Stimulated activated CD4-positive, alpha-beta T cell treated with anti-CD3 and anti-CD28 coated beads, Interleukin-15, amount 100 ng/mL, for 24 hours (primary cell): ENCODE measurements at regions not wholly inside any gene's neighbourhood (a gene's known extent, or its start where the extent isn't known, plus 50 kb on each side); places are given as distances from the start of the nearest gene placed in this dataset.
A peak's percentile ranks its signal among the peaks of the same experiment; 100 is the strongest.

ENCODE experiments used
- DNase-seq: peaks from one replicate; pipeline ENCODE4 v3.0.0-alpha.2; 2020

DNA sequence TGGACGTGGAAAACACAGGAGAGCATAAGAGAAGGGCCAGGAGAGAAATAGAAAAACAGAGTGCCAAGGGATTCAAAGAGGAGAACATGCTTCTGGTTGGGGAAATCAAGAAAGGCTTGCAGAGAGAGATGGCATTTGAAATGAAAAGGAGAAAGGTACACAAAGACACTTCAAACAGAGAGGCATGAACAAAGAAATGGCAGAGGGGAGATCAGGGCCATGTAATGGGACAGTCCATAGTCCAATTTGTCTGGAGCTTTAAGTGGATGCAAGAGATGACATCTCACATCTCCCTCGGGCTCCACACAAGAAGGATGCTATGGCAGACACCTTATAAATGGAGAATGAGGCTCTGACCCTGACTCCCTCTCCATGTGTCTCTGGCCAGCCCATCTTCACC, 331.1 kb downstream of the MLLT3 start:
- DNase-seq, result no peak

GRCh38 chr9:20290257-20290656, 332.0 kb downstream of the MLLT3 start:
- no peak for DNase-seq

GRCh38 chr9:20289423-20290010, 332.8 kb downstream of the MLLT3 start:
- no peak for DNase-seq

DNA sequence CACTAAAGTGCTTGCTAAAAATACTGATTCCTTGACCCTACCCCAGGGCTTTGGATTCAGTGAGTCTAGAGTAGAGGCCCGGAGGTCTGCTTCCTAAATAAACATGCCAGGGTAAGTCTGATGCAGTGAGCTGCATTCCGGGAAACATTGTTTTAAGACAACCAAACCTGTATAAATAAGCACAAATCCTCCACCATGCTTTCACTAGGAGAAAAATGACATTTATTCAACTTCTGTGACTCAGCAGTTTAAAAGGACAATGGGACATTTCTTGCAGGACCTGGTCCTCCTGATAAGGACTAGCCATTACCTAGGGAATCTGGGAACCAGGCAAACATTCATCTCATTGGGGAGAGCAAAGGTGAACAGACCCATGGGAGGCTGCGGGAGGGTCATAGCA, 335.3 kb downstream of the MLLT3 start:
- DNase-seq, result no peak

- no peak for DNase-seq
Observed at GRCh38 chr9:20286154-20286700, 336.1 kb downstream of the MLLT3 start.

DNA sequence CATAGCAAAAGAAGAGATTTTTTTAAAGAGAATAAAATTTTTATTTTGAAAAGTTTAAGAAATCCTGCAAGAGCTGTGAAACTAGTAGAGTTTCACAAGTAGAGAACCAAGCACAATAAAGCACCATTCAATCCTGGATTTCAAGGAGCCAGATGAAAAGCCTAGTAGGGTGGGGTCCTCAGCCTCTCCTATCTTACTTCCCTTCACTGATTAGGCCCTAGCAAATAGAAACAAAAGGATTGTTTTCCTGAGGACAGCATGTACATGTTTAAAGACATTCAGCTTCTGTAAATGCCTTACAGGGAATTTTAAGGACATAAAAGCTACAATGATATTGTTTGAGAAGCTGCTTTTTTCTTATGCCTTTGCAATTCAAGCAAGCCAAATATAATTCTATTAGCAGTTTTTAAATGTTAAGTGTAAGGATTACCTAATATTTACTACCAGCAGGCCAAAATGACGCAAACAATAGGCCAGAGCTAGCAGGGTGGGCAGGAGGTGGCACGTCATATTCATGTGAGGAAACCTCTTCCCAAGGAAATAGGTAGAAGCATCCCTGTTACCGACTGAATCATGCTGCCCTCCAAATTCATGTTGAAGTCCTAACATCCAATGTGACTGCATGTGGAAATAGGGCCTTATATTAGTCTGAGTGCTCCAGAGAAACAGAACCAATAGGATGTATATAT, 337.6 kb downstream of the MLLT3 start:
- DNase-seq, result no peak

DNA sequence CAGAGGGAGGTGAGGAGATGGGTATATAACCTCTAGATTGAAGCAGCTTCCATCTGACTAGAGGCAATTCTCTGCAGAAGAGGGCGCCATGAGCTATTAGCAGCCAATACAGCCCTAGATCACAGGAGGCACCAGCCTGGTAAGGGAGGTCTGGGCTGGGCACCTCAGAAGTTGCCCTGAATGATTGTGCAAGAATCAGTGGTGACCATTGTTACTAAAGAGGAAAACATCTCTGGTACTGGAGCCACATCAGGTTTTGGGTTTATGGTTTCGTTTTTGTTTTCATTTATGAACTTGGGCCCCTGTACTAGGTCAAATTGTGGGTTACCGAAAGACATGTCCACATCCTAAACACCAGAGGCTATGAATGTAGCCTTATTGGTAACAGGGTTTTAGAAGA, 342.0 kb downstream of the MLLT3 start:
- no peak for DNase-seq

DNA sequence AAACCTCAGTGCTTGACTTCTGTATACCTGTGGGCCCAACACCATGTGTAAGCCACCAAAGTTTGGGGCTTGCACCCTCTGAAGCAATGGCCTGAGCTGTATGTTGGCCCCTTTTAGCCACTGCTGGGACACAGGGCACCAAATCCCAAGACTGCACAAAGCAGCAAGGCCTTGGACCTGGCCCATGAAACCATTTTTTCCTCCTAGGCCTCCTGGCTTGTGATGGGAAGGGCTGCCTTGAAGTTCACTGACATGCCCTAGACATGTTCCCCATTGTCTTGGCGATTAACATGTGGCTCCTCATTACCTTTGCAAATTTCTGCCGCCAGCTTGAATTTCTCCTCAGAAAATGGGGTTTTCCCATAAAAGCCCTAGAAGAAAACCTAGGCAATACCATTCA, 345.5 kb downstream of the MLLT3 start:
- no peak for DNase-seq

DNA sequence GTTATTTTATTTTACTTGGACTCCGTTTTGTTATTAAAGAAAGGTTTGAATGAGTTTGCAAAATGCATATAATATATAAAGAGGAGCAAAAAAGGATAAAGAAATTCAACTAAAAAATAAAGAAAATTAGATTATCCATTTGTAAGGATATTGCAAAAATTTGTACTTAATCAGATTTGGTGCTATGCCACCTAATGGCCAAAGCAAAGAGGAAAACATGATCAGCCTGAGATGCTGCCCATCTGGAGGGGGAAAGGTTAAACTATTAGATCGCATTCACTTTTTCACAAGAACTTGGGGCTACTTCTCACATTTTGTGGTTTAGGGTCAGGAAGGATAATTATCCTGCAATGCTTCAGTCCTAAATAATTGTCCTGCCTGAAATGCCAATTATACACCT, 350.6 kb downstream of the MLLT3 start:
- no peak for DNase-seq

DNA sequence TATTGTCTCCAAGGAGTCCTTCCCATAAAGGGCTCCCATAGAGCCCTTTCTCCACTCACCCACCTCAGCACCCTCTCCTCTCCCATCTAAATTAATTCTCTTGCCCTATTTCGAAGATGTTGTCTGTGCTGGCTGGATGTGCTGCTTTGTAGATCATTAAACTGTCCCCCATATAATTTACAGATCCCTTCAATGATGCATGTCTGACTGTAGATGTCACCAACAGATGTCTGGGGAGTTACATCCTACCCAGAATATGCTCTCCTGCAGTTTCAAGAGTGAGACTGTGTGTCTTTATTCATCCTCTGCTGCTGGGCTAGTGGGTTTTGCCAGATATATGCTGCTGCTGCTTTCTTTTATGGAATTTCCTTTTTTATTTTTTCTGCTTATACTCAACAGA, 351.2 kb downstream of the MLLT3 start:
- DNase-seq, result no peak

GRCh38 chr9:20270161-20270560, 352.1 kb downstream of the MLLT3 start:
- no peak for DNase-seq

- DNase-seq, result no peak
Observed at GRCh38 chr9:20269620-20270019, 352.7 kb downstream of the MLLT3 start.

GRCh38 chr9:20264896-20265295, 357.4 kb downstream of the MLLT3 start:
- no peak for DNase-seq

- no peak for DNase-seq
Observed at GRCh38 chr9:20262611-20263010, 359.7 kb downstream of the MLLT3 start.

- DNase-seq, result no peak
Observed at GRCh38 chr9:20256284-20256948, 365.9 kb downstream of the MLLT3 start.

DNA sequence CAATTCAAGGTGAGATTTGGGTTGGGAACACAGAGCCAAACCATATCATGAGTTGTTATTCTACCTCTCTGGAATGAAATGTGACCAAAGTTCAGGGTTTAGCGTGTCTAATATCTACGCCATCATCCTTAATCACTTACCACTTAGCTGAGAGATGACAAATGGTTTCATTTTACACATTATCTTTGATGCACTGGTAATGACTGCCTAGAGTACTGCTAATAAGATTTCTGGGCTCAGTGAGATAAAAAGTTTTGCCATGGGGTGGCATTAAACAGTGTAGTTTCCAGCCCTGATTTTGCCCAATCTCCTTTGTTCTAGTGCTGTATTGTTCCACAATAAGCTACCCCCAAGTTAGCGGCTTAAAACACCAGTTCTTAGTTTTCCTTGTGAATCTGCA, 367.2 kb downstream of the MLLT3 start:
- no peak for DNase-seq

DNA sequence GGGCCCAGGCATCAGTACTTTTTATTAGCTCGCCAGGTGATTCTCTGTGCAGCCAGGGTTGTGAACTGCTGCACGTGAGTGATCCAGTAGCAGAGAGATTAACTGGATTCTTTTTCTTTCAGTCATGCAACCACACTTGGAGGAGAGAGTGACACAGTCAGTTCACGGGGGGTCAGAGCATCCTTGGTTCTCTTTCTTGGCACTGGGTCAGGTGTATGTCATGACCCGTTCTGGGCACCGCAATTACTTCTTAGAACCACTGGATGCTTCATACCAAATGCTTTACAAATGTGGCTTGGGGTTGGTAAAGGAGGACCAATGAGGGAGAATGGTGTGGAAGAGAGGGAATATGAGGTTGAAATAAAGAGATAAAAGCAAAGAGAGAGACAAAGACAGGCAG, 368.7 kb downstream of the MLLT3 start:
- no peak for DNase-seq

- DNase-seq, result no peak
Observed at GRCh38 chr9:20252778-20253177, 369.5 kb downstream of the MLLT3 start.

- no peak for DNase-seq
Observed at GRCh38 chr9:20250791-20251190, 371.5 kb downstream of the MLLT3 start.

DNA sequence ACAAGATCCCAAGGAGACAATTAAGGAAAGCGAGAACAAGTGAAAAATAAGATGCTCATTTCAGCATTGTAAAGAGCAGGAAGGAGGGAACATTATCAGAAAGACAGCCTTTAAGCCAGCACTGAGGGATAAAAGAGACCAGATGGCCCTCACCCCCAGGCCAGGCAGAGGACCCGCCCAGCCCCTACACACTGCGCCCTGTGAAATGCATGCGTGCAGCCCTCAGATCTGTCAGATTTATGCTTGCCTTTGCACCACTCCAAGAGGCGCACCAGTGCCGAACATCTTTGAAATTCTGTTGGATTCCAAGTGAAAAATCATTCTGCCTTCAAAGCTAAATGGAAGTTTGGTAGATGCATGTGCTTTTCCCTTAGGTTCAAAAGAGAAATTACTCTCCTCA, 378.0 kb downstream of the MLLT3 start:
- DNase-seq, result no peak

DNA sequence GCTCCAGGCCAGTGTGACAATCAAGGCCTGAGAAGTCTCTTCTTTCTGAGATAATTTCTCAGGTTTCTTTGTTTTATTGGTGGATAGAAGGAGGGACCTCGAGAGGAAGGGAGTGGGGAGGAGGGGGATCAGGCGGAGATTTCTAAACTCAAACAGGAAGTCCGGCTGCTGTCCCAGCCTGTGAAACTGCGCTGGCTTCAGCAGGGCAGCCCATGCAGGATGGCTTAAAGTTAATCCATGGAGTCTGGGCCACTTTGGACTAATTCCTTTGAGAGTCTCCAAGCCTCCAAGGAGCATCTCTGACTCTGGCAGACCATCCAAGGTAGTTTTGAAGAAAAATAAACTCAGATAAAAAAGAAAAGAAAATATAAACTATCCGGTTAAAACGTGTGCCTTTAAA, 378.5 kb downstream of the MLLT3 start:
- DNase-seq, result no peak

DNA sequence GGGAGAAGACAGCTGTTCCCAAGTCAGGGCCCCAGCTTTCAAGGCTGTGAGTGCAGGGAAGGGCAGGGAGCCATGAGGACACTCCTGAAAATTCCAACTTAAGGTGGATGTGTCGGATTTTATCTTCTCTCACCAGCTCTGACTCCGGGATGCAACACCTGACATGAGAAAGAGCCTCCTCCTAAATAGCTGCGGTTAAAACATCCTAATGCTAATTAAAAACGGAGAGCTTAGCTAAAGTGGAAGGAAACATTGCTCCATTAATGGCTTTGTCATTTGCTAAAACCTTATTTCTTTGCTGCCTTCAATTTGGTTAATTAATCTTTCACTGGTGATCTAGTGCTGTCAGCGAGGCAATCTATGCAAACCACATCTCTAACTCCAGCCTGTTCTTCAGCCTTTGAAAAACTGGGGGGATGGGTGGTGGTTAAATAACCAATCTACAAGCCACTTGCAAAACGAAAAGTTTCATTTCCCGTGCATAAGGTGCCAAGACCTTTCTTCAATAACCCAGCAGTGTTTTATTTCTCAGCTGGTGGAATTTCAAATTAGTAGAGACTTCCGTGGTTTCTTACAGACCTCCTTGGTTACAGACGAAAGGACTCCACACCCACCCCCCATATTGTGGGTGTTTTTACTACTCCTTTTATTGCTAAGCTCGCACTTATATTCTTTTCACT, 379.6 kb downstream of the MLLT3 start:
- DNase-seq, result peak; percentile 57

DNA sequence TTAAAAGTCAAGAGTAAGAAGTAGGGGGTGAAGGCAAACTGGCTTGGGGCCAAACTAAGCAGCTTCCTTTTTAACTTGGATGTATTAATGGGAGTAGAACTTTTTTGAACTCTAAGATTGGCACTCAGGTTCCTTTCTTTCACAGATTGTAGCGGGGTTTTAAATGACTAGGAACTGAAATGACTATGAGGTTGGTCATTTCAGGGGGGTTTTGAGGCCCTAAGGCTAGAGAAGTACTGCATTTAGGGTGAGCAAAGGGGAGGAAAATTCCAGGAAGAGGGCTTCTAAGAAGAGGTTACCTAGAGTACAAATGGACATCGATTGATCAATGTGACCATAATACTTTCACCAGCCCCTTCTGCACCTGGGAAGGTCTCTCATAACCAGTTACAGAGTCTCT, 381.8 kb downstream of the MLLT3 start:
- DNase-seq, result no peak

DNA sequence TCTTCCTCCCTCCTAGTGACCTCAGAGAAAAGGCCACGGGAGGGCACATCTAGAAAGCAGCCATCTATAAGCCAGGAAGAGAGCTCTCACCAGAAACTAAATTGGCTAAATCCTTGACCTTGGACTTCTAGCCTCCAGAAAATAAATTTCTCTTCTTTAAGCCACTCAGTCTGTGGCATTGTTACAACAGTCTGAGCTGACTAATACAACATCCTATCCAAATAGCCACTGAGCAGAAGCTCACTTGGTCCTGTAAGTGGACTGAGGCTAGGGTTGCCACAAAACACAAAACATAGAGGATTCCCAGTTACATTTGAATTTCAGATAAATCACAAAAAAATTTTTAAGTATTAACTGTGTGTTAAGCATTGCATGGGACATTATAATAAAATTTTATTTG, 383.4 kb downstream of the MLLT3 start:
- no peak for DNase-seq
